ENCODE measurements at regions not wholly inside any gene's neighbourhood (a gene's known extent, or its start where the extent isn't known, plus 50 kb on each side); places are given as distances from the start of the nearest gene placed in this dataset.

GRCh38 chr18:69109686-69110085 lies 291.0 kb upstream of the DOK6 start:
- DNase-seq: peak; percentile 2 to 24

DNA sequence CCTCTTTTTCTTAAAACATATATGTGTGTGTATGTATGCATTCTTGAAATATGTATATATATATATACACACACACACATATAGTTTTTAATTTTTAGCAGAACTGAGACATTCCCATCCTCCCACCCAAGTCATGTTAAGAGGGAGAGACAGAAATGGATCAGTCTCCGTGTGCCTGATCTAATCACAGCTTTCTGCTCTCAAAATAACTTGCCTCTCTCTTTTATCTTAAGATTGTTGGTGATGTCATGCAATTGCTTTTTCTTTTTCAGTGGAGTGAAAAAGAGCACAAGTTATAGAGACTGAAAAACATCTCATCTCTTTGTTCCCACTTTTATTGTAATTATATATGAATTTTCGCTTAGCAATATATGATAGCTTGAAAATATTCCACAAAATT lies 279.9 kb upstream of the DOK6 start:
- no peak for DNase-seq

DNA sequence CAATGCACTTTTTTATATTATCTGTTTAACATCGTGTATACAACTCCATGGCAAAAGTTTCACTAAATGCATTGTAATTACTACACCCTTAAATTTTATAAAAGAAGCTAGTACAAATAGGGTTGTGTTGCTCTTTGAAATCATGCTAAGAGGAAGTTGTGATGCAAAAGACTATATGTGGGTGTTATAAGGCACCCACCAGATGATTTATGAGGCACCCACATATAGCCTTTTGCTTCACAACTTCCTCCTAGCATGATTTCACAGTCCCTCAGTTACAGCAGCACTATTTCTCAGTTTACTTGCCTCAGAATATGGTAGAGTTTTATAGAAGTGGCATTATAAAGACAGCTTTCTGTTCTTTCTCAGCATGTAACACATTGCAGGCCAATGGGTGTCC lies 277.3 kb upstream of the DOK6 start:
- no peak for DNase-seq

GRCh38 chr18:69127873-69128500 lies 272.7 kb upstream of the DOK6 start:
- no peak for DNase-seq

GRCh38 chr18:69128566-69128965 lies 272.1 kb upstream of the DOK6 start:
- DNase-seq: no peak

DNA sequence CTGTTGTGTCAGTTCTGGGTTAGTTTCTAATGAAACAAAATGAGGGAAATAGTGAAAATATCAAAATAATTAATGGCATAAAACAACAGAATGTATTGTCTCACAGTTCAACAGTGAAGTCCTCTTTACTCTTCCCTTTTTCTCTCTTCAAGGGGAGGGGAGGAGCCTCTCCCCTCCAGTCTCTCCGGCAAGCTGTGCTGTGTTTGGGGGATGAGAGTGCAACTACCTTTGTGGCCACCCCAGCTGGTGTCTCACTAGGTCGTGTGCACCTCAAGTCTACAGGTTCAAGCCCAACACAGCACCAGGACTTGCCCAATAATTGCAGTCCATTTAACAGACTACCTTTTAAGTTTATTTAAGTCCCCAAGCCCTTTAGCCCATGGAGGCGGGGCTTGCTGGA lies 271.7 kb upstream of the DOK6 start:
- no peak for DNase-seq

DNA sequence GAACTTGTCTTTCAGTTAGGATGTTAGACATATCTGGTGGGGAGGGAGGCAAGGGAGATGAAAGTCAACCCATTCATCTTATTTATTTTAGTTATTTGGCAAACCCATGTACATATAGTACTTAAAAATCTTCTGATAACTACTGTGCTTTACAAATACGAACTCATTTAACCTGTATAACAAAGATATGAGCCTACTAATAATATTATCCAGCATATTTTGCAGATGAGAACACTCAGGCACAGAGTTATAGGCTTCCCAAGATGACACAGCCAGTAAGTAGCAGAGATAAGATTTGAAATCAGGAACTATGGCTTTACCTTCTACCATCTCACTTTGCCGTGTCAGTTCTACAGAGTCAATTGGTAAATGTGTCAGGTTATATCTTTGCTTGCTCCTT lies 262.6 kb upstream of the DOK6 start:
- no peak for DNase-seq

DNA sequence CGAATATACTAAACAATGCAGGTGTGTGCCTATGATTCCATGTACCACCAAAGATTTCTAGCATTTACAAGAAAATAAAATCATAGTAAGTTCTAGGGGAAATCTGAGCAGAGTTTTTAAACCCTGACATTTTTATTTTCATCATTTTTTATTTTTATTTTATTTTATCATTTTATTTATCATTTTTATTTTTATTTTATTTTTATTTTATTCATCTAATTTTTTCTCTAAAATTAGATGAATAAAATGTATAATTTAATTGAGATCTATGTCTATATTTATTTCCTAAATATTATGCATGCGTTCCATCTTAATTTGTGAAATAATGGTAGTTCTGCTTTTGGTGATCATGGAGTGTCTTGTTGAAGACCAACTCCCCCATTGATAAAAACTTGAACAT lies 257.6 kb upstream of the DOK6 start:
- DNase-seq: no peak

GRCh38 chr18:69152436-69152835 lies 248.3 kb upstream of the DOK6 start:
- peak in 1 of 2 experiments; percentile 62 for DNase-seq

DNA sequence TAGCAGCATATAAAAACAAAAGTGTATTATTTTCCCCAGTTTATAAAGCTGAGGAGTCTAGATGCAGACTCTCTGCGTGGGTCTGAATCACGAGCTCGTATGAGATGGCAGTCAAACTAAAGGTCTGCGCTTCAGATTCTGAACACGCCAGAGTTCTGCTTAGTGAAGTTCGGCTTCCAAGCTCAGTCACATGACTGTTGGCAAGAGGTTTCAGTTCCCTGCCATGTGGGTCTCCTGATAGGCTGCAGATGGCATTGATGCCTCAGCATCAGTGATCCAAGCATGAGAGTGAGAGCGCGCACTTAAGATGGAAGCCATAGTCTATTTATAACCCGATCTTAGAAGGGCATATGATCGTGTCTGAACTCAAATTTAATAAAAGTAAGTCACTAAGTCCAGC lies 242.8 kb upstream of the DOK6 start:
- DNase-seq: no peak

DNA sequence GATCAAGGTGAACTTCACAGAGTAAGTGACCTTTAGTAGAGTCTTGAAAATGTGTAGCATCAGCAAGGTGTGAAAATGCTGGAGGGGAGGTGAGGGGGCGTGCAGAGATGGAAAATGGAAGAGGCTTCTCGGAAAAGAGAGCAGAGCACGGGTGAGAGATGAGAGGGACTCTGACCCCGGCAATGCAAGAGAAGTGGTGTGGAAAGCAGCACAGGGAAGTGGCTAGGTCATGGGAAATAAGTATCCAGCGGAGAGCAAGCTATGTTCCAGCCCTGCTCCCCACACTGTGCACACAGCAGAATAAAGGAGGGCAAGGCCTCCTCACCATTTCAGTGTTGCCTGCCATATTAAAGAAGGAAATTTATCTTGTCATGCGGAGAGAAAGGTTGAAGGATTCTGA lies 241.7 kb upstream of the DOK6 start:
- no peak for DNase-seq

DNA sequence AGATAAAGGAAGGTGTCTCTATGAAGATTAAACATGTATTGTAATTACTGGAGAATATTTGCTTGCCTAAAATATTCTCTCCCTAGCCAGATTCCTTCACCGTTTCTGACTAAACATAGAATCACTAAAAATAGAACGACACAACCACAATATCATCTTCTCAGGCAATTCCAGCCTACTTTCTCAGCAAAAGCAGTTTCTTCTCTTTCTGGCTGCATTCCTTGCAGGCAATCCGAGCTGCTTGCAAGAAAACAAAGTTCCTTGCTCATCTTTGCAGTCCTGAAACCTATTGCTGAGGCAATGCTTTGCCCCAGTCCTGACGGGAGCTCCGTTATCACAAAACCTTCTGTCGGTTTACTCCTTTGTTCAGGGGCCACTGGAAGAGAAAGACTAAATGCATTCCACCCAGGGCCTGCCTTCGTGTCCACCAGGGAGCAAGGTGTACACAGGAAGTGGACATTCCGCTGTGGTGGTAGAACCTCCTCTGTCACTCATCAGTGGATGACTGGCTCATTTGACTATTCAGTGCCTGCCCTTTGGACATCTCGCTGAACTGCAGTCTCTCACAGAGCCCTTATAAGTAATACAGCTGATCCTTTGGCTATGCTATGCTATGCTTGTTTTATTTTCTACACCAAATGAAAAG lies 239.2 kb upstream of the DOK6 start:
- no peak for DNase-seq

GRCh38 chr18:69162649-69163048 lies 238.0 kb upstream of the DOK6 start:
- DNase-seq: no peak

- no peak for DNase-seq
Measured at GRCh38 chr18:69172046-69172445, 228.6 kb upstream of the DOK6 start.

DNA sequence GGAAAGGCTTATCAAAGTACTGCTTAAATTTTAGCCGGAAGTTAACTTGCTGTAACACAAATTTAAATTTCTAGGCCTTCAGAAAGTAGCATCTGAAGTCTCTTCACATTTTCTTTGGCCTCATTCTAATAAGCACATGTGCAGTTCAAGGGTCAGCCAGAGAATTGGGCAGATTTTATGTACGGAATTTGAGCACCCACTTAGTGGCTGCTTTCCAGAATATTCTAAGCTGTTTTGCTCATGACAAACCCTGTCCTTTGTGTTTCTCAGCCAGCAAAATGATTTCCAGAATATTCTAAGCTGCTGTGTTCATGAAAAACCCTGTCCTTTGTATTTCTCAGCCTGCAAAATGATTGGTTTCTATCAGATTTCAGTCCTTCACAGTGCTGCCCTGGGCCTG lies 225.0 kb upstream of the DOK6 start:
- no peak for DNase-seq

DNA sequence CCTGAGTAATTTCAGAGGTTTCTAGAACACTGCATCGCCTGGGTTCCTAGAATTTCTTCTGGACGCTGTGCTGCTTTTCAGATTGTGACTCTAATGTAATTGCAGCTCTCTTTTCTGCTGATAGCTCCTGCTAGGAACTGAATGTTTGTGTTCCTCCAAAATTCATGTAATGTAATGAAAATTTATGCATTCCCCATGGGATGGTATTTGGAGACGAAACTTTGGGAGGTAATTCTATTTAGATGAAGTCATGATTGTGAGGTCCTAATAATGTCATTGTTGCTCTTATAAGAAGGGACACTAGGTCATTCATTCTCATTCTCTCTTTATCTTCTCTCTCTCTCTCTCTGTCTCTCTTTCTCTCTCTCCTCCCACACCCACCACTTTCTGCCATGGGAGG lies 223.9 kb upstream of the DOK6 start:
- no peak for DNase-seq

DNA sequence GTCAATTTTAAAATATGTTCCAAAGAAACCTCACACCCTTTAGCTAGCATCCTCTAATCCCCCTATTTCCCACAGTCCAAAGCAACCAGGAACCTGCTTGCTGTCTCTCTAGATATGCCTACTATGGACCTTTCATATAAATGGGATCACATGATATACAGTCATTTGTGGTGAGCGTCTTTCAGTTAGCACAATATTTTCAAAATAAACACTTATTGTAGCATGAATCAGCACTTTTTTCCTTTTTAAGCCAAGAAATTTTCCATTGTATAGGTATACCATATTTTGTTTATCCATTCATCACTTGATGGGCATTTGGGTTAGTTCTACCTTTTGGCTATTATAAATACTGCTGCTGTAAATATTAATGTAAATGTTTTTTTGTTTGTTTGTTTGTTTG lies 223.0 kb upstream of the DOK6 start:
- no peak for DNase-seq

DNA sequence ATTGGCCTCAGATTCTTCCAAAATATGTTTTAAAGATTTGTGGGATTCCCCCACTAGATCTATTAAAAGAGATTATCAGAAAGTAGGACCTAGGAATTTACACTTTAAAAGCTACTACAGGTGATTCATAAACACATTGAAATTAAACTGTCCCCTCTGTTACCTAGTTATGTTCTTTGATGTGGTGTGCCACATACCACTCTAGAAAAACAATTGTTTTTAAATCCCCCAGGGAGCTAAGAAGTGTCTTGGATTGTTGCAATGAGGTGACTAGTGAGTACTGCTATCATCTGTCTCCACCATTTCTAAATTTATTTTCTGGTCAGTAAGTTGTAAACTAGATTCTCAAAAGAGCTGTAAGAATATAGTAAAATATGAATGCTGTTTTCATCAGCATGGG lies 214.5 kb upstream of the DOK6 start:
- no peak for DNase-seq

GRCh38 chr18:69196336-69196735 lies 204.4 kb upstream of the DOK6 start:
- no peak for DNase-seq

- no peak for DNase-seq
Measured at GRCh38 chr18:69205925-69206324, 194.8 kb upstream of the DOK6 start.

DNA sequence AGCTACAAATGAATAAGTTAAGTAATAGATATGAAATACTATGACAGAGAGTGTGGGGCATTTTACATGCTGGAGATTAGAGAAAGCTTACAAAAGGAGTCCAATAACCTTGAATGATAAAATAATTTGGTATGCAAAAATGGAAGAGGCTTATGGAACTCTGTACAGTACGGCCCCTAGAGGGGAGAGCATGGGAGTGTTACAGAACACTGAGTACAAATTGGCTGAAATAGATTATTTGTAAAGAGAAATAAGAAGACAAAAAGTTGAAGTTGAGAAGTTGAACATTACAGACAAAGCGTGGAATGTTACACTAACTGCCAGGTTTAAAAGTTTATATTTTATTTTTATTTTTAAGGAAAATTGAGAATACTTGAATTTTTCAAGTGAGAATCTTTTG lies 192.1 kb upstream of the DOK6 start:
- DNase-seq: no peak

- peak in 1 of 2 experiments; percentile 46 for DNase-seq
Measured at GRCh38 chr18:69209761-69210160, 190.9 kb upstream of the DOK6 start.

DNA sequence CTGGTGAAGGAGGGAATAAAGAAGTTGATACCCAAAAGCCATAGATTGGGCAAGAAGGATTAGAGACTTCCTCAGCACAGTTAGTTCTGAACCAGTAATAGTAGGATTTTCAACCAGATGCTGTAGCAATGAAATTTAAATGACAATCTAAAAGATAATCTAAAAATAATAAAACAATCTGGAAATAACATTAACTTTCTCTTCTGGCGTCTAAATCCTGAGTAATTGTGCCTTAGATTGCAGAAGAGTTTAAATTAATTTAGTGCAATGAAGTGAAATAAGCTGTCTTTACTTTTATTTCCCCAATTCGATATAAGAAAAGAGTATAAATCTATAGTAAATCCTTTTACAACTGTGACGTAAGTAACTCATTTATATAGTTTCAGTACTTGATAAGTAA lies 186.8 kb upstream of the DOK6 start:
- no peak for DNase-seq

DNA sequence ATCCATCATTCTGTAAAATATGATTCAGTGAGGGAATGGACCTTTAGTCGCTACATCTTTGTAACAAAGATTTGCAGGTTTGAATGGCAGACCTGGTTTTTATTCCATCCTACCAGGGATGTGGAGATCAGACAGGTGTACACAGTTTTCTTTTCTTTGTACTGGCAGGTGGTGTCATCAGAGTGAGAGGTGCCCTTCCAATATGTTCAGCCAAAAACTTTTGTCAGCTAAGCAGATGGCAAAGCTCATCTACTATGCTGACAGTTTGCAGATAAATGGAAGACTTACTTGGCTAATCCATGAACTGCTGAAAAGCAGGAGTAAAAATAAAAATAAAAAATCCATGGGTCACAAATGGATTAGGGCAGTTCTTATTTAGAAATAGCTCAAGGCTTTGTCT lies 185.5 kb upstream of the DOK6 start:
- peak in 1 of 2 experiments; percentile 37 for DNase-seq

DNA sequence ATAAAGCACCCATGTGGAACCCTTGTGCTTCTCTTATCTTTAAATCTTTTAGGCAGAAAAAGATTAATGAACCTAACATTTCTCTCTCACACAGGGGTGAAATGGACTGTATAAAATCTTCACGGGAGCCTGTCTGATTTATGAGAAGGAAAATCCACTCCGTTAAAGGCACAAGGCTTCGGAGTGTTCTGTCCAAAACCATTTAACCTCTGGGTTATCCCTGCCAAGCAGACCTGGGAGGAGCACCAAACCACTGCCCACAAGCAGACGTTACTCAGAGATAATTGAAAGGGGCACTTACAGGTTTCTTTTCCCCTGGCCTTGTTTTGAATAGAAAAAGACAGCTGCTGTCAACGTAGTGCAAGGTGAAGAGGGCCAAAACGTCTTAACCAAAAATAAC lies 184.4 kb upstream of the DOK6 start:
- no peak for DNase-seq
